ENCODE measurements at regions not wholly inside any gene's neighbourhood (a gene's known extent, or its start where the extent isn't known, plus 50 kb on each side); places are given as distances from the start of the nearest gene placed in this dataset.

DNA sequence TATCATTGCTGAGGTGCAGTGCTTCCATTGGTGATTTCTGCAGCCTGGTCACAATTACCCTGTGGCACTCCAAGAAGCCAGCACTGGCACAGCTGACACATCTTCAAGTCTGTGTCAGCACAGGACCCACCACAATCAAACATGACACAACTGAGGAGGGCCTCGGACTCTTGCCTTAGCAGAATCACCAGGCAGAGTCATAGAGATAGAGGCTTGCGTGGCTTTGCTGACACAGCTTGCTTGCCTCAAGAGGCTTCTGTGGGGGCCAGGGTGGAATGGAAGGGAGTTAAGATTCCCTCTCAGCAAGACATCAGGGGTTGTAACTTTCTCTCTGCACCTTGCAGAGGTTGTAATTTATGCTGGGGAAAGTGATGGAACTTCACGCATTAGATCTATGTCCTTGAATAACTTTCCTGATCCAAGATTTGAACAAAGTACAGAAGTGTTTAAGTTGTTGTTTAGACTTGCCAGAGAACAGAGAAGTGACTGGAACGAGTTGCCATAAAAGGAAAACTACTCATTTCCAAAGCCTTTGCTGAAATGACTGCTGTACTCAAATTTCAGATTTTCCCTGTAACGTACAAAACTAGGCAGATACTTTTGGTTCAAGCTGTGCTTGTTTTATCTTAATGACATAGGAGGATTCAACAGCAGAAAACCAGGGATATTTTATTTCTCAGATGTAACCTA lies 170.7 kb downstream of the DIPK2A start:
- DNase-seq, result no peak

DNA sequence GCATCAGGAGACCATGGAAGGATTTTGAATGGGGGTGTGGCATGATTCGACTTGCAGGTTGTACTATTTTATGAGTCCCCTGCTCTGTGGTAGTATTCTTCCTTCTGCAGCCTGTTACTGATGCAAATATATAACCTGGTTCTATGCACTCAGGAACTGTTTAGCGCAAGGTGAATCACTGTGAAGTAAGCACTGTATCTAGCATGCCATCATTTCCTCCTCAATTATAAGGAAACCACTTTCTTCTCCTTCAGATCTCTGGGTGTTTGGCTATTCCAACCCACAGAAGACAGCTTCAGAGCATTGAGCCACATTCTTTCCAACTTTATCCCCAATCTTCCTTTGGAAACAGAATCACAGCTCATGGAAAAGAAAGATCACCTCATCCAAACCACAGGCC lies 176.7 kb downstream of the DIPK2A start:
- no peak for DNase-seq

DNA sequence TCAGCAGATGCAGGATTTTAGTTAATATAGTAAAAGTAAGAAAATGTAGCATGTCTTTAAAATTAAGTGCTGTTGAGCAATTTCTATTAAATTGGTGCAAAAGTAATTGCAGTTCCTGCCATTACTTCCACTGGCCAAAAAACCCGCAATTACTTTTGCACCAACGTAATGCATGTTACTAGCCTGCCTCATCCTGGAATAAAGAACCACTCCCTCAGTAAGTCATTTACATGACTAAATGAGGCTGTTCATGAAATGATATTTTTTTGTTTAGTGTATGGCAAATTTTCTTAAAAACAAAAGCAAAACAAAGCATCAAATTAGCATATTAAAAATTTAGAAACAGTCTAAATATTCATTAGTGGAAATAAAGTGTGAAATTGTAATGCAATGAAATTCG lies 180.4 kb downstream of the DIPK2A start:
- no peak for DNase-seq

DNA sequence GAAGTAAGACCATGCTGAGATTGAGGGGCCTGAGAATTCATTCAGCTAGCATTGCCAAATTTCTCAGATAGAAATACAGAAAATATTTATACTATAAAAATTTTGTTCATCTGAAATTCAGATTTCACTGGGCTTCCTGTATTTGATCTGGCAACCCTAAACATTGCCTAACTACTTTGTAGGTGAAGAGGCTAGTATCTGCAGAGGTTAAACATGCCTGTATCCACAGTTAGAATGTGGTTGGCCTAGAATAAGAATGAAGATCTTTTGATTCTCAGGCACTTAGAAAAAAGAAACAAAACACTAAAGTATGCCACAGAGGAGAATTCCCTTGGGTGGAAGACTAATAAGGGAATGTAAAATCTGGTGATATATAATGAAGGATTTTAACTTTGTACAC lies 189.0 kb downstream of the DIPK2A start:
- no peak for DNase-seq

DNA sequence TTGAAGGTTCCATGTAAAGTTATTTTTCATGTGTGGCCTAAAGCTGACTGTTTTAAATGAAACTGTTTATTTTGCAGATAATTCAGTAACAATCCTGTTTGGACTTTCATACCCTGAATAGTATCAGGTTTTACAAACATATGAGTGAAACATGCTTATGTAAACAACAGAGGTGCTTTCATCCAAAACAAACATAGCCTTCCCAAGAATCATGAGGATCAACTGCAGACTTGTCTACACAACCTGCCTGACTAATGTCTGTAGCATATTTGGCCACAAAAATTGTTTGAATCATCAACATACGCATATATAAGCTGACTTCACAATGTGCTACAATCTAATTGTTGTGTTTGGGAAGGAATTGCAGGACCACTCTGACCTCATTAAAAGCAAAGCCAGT lies 190.4 kb downstream of the DIPK2A start:
- no peak for DNase-seq

DNA sequence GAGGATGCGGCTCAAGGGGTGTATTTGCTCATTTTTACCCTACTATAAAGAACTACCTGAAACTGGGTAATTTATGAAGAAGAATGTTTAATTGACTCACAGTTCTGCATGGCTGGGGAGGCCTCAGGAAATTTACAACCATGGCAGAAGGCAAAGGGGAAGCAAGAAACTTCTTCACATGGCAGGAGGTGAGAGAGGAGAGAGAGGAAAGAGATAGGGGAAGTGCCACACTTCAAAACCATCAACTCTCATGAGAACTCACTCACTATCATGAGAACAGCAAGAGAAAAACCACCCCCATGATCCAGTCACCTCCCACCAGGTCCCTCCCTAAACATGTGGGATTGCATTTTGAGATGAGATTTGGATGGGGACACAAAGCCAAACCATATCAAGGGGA lies 192.7 kb downstream of the DIPK2A start:
- no peak for DNase-seq

DNA sequence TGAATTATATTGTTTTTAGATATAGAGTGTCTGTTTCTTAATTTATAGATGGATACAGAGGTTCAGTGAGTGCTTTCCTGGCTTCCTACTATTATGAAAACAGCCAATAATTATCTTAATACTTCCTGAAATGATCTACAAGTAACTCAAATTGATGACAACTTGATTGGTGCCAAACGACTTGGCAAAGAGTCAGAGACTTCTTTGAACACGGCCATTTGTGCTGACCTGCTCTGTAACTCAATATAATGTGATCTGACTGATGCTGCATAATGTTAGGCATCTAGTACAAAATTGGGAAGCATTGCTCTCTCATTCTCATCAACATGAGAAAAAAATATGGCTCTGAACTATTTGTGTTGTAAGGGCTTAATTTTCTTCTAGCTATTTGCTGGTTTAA lies 193.9 kb downstream of the DIPK2A start:
- no peak for DNase-seq

DNA sequence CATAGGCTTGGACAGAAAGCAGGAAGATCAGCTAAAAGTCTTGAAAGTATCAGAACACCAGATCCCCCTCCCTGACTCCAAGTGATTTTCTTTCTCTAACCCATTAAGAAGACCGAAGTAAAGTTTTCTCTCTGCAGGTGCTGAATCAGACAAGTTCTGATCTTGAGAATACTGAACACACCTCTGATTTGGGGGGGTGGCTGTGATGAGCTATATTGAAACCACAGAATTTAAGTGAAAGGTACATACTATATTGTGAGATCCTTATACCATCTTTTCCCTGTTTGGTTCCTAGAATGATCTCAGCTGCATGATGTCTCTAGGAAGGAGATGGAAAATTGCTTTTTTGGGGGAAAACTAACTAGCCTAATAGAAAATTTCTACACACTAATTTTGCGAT lies 196.0 kb downstream of the DIPK2A start:
- DNase-seq, result no peak

DNA sequence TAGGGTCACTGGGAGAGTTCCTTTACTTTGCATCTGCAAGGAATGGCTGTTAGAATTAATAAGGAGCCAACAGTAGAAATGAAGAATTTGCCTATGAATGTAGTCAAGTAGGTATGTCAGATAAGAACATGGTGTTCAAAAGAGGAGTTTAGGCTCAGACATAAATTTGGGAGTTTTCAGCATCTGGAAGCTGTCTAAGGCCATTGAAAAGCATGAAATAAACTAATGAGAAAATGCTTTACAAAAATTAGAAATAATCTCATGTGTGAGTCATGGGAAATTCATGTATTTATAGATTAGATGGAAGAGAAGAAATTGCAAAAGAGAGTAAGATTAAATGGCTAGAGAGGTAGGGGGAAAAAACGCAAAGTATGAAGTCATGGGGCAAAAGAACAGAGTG lies 201.9 kb downstream of the DIPK2A start:
- DNase-seq, result no peak

DNA sequence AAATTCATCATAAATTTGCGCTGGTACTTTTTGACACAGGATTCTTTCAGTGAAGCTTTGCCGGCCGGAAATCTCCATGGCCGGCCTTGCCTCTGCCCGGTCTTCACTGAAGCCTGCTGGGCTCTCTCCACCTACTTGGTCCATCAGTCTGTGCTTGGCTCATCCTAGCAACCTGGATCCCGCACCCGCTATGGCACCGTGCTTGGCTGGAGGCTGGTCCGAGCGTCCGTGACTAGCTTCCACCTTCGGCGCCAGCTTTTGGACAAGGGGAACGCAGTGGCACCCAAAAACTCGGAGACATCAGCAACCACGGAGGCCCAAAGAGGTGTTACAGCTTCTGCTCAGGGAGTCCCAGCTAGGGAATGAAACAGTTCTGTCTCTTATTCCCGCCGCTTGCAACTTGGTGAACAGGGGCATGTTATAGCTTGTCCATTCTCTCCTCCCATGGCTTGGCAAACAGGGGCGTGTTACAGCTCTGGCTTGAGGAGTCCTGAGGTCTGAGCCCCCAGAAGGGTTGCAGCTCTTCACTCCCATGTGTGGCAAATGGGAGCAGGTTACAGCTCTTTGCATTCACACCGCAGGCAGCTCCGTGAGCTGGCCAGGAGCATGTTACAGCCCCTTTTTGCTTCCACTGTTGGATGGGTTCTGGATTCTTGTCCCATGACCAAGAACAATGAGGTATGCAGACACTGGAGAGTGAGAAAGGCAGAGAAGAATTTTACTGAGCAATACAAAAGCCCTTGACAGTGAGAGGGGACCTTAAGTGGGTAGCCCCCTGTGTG lies 204.2 kb downstream of the DIPK2A start:
- DNase-seq, result no peak

DNA sequence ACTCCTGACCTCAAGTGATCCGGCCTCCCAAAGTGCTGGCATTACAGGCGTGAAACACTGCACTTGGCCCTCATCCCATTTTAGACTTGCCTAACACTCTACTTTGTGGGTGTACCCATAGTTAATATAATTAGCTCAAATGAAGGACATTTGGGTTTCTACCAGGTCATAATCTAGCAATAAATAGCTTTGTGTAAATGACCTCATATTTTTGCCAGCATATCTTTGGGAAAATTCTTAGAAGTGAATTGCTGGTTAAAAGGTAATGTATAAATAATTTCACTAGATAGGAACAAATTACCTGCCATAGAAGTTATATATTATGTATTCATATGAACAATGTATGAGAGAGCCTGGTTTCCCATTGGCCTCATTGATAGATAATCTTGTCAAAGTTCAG lies 206.0 kb downstream of the DIPK2A start:
- DNase-seq, result no peak

DNA sequence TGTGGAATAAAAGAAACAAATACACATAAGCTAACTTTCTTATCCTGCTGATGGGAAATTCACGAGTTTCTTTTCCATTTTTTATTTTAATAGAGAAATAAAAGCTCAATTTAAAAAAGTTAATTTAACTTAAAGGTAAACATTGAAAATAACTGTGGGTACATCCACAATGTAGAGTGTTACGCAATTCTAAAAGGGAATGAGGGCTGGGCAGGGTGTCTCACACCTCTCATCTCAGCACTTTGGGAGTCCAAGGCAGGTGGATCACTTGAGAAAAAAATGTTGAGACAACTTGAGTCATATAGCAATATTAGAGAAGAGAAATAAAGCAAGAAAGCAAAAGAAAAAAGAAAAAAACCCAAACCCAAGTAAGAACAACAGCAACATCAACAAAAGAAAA lies 207.0 kb downstream of the DIPK2A start:
- no peak for DNase-seq

DNA sequence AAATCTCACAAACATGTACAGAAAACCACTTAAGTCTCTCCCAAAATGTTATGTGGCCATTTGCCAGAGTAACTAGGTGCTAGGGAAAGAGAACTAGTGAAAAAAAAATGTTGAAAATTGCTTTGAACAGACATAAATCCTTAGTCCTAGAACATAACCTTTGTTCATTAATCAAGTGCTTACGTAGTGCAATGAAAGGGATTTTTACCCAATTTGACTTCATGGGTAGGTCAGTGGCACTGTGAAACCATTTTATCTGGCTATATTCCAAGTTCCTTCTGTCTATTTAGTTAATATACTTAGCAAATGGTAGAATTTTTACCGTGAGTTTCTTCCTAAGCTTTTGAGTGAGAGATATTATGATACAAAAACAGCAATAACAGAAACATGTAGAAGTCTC lies 209.4 kb downstream of the DIPK2A start:
- no peak for DNase-seq

DNA sequence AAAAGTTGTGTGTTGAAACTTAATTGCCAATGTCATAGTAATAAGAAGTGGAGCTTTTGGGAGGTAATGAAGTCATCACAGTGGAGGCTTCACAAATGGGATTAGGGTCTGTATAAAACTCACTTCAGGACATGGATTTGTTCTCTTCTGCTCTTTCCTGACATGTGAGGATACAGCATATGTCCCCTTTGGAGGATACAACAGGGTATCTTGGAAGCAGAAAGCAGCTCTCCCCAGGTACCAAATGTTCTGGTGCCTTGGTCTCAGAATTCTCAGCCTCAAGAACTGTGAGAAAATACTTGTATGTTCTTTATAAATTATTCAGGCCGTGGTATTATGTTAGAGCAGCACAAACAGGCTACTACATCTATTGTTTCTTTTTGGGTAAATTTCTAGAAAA lies 210.9 kb downstream of the DIPK2A start:
- no peak for DNase-seq

DNA sequence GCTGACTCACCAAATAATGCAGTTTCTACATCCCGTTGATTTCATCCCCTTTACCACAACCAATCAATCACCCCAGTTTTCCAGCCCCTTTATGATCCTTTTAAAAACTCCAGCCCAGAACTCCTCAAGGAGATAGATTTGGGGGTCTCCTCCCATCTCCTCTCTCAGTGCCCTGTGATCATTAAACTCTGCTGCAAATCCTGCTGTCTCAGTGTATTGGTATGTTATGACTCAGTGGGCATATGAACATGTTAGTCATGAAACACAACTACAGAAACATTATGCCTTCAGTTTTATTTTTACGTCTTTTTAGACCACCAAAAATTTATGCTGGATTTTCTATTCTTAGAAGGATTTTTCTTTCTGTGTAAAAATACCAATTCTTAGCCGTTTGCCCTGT lies 213.7 kb downstream of the DIPK2A start:
- no peak for DNase-seq

DNA sequence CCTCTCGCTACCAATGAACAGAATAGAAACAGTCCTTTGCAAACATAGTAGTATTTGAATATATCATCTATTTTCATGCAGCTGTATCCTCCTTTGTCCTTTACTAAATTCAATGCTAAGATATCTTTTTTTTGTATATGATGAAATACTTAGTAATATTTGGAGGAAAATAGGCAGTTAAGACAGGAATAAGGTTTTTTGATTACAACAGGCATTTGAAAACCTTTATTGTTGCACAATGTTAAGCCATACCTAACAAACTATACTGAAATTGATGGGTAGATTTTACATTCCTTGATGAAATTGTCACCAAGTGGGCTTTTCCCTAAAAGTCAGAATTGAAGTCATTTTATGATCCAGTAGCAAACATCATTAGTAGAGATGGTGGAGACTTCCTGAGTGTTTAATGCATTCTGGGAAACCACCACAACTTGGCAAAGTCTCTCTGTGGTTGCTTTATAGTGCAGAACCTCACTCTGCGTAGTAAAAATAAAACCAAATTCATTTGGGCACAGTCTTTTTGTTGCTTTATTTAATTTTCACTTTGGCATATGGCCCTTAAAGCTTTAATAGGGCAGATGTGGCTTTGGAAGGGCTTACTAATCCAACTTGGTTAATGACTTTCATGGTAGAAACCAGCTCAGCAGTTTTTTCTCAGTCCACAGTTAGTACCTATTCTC lies 216.0 kb downstream of the DIPK2A start:
- DNase-seq, result no peak

DNA sequence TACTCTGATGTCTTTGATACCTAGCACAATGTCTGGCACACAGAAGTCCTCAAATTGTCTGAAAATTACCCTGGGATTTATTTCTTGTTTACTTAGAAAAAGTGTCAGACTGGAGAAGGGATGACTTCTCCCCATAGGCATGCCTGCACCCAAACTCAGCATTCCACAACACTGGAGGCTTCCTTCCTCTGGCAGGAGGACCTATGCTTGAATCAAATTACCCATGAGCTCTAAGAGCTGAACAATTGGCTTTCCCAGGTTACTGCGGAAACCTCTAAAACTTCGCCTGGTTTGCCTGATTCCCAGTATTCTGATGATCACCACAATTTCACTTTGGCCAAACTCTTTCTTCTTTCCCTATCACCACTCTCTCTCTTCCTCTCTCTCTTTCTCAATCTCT lies 217.4 kb downstream of the DIPK2A start:
- no peak for DNase-seq

DNA sequence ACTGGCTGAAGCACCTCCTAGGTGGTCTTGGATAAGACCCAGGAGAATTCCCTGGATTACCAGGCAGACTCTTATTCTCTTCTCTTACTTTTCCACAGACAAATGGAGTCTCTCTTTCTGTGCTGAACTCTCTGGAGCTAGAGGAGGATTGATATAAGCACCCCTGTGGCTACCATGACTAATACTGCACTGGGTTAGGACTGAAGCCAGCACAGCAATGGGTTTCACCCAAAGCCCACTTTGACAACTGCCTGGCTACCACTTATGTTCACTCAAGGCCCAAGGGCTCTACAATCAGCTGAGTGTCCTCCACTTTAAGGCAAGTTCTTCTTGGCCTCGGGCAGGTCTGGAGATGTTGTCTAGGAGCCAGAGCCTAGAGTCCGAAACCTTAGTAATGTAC lies 225.5 kb downstream of the DIPK2A start:
- DNase-seq, result no peak

DNA sequence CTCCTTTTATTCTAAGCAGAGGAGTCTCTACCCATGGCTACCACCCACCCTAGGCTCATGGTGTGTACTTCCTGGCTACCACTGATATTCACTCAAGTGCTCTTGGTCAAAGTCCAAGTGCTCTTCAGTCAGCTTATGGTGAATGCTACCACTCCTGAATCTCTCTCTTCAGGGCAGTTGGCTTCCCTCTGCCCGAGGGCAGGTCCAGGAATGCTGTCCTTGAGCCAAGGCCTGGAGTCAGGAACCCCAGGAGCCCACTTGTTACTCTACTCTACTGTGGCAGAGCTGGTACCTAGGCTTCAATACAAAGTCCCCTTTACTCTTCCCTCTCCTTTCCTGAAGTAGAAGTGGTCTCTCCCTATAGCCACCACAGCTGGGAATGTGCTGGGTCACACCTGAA lies 226.0 kb downstream of the DIPK2A start:
- no peak for DNase-seq

DNA sequence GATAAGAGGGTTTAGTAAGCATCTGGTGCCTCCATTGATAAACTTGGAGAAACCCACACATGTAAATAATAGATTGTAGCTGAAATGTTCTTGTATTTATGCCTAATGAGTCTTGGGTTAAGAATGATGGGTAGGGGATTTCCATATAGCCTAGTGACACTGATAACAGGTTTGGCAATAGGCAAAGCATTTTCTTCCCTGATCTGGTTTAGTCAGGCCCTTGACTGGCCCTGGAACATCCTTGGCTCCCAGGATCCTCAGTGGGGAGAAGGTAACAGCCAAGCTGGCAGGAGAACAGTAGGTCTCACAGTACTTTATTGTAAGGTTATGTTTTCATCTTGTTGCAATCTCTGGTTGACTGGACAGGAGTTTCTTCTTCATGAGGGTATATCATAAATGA lies 228.4 kb downstream of the DIPK2A start:
- no peak for DNase-seq

DNA sequence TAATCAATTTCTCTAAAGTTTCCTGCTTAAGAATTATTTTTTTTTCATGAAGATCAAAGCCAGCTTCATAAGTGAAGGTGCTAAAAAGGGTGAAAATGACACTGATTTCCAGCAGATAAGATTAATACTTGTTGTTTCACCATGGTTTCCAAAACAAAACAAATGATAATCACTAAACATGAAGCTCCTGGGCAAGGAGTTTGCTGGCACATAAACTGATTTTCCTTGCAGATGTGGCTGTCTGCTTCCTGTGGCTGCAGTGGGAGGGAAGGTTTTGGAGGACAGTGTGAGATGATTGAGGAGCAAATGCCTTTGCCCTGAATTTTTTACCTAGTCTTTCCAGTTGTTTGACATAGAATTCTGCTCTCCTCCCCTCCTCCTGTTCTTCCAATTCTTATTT lies 228.8 kb downstream of the DIPK2A start:
- DNase-seq, result no peak

DNA sequence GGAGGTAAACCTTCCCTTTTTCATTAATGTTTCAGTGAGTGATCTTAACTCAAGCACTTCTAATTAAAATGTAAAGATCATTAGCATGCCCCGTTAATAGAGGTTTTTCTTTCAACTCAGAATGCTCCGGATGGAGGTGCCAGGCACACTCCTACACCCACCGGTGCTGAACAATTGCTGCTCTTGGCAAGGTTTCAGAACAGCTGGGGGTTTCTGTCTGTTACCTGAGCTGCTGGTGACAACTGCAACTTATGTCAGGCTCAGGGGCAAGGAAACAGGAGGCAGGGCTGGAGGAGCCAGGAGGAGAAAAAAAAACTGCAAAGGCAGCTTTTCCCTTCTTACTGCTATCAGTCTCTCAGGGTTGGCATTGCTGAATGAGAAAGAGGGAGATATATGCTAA lies 250.1 kb downstream of the DIPK2A start:
- DNase-seq, result no peak

DNA sequence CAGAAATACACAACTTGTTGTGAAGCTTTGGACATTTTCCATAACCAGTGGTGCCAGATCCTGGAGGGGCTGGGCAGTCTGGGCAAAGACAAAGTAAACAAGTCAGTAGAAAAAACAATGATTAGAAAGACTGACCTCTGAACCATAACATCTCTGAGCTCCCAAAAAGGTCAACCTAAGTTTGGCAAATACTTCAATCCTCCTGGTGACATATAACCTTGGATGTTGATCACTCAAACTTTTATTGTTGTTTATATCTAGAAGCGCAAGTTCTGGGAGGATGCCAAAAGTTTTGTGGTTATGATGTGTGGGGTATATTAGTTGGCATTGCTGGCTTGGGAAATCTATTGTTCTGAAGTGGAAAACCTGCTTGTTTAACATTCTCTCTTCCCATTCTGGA lies 257.7 kb downstream of the DIPK2A start:
- no peak for DNase-seq

DNA sequence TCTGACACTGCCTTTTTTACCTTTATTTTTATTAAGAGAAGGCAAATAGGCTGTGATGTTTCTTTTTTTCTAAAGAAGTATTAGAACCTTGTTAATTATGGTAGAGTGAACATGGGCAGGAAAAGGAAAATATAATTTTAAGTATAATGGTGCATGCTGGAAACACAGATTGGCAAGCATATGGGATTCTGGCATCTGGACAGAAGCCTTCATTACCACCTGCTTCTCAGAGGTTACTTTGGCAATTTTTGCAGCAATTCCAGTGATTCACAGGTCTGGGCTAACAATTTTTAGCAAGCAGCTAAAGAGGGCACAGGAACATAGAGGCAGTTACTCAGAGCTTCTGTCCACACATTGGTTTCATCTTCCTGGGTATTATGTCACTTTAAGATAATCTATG lies 258.3 kb downstream of the DIPK2A start:
- DNase-seq, result no peak

All from activated effector memory CD4-positive, alpha-beta T cell treated with anti-CD3 and anti-CD28 coated beads, Interleukin-2, amount 50 U/mL, for 16 hours (primary cell).